ENCODE measurements at regions not wholly inside any gene's neighbourhood (a gene's known extent, or its start where the extent isn't known, plus 50 kb on each side); places are given as distances from the start of the nearest gene placed in this dataset.

- DNase-seq: no peak
Observed at GRCh38 chr2:126356631-126357030, 299.3 kb upstream of the GYPC start.

- no peak for DNase-seq
Observed at GRCh38 chr2:126358122-126358521, 297.8 kb upstream of the GYPC start.

GRCh38 chr2:126359494-126359893, 296.5 kb upstream of the GYPC start:
- DNase-seq: no peak

- no peak for DNase-seq
Observed at GRCh38 chr2:126367361-126367760, 288.6 kb upstream of the GYPC start.

- no peak for DNase-seq
Observed at GRCh38 chr2:126368758-126369157, 287.2 kb upstream of the GYPC start.

GRCh38 chr2:126370201-126370600, 285.8 kb upstream of the GYPC start:
- DNase-seq: no peak

- no peak for DNase-seq
Observed at GRCh38 chr2:126372406-126372805, 283.6 kb upstream of the GYPC start.

- DNase-seq: no peak
Observed at GRCh38 chr2:126378176-126378575, 277.8 kb upstream of the GYPC start.

- DNase-seq: no peak
Observed at GRCh38 chr2:126381091-126381490, 274.9 kb upstream of the GYPC start.

- DNase-seq: no peak
Observed at GRCh38 chr2:126382998-126383397, 273.0 kb upstream of the GYPC start.

- no peak for DNase-seq
Observed at GRCh38 chr2:126383800-126384199, 272.2 kb upstream of the GYPC start.

- DNase-seq: no peak
Observed at GRCh38 chr2:126385441-126385840, 270.5 kb upstream of the GYPC start.

- no peak for DNase-seq
Observed at GRCh38 chr2:126385983-126386382, 270.0 kb upstream of the GYPC start.

- DNase-seq: no peak
Observed at GRCh38 chr2:126389446-126389845, 266.5 kb upstream of the GYPC start.

GRCh38 chr2:126392889-126393288, 263.1 kb upstream of the GYPC start:
- no peak for DNase-seq

GRCh38 chr2:126399001-126399400, 257.0 kb upstream of the GYPC start:
- DNase-seq: no peak

- DNase-seq: no peak
Observed at GRCh38 chr2:126403039-126403628, 252.8 kb upstream of the GYPC start.

- DNase-seq: no peak
Observed at GRCh38 chr2:126406267-126406666, 249.7 kb upstream of the GYPC start.

GRCh38 chr2:126408671-126409070, 247.3 kb upstream of the GYPC start:
- no peak for DNase-seq

GRCh38 chr2:126409850-126410249, 246.1 kb upstream of the GYPC start:
- DNase-seq: no peak

- no peak for DNase-seq
Observed at GRCh38 chr2:126413079-126413478, 242.9 kb upstream of the GYPC start.

GRCh38 chr2:126419403-126419802, 236.6 kb upstream of the GYPC start:
- no peak for DNase-seq

GRCh38 chr2:126425943-126426342, 230.0 kb upstream of the GYPC start:
- no peak for DNase-seq

- DNase-seq: no peak
Observed at GRCh38 chr2:126429103-126429502, 226.9 kb upstream of the GYPC start.

GRCh38 chr2:126431136-126431535, 224.8 kb upstream of the GYPC start:
- no peak for DNase-seq

- no peak for DNase-seq
Observed at GRCh38 chr2:126436411-126436810, 219.5 kb upstream of the GYPC start.
